GM20431 (cell line): ENCODE measurements at regions not wholly inside any gene's neighbourhood (a gene's known extent, or its start where the extent isn't known, plus 50 kb on each side); places are given as distances from the start of the nearest gene placed in this dataset.
"Not testable (repeated sequence)": the region's sequence is repeated elsewhere in the genome, so short reads cannot be mapped to it uniquely, and the experiment has no call there.

Experiments
- in situ Hi-C: fragments of 300-500 bp; cut with MseI, MboI; formaldehyde crosslinking; loops from one replicate; pipeline ENCODE4 v1.15.0; 2020; ENCODE audit warnings: low sequenced_read_pairs; ENCODE audit not compliant: unreplicated experiment

- in situ Hi-C loops: not testable (repeated sequence)
These were observed 66.4 kb upstream of the ABHD2 start for GRCh38 chr15:89021886-89022285.

- in situ Hi-C loops: no loop called here
These were observed 64.8 kb upstream of the ABHD2 start for GRCh38 chr15:89023311-89023961.

- in situ Hi-C loops: no loop called here
These were observed 63.8 kb upstream of the ABHD2 start for GRCh38 chr15:89024418-89024817.

GRCh38 chr15:89026167-89026566, 62.1 kb upstream of the ABHD2 start:
- in situ Hi-C loops: no loop called here

GRCh38 chr15:89028036-89028435, 60.2 kb upstream of the ABHD2 start:
- in situ Hi-C loops: no loop called here

GRCh38 chr15:89030311-89030710, 57.9 kb upstream of the ABHD2 start:
- in situ Hi-C loops: no loop called here

- in situ Hi-C loops: not testable (repeated sequence)
These were observed 56.5 kb upstream of the ABHD2 start for GRCh38 chr15:89031637-89032285.

GRCh38 chr15:89034305-89034704, 54.0 kb upstream of the ABHD2 start:
- in situ Hi-C loops: no loop called here

- in situ Hi-C loops: no loop called here
These were observed 53.1 kb upstream of the ABHD2 start for GRCh38 chr15:89035150-89035549.

GRCh38 chr15:89035658-89036057, 52.6 kb upstream of the ABHD2 start:
- in situ Hi-C loops: no loop called here

- in situ Hi-C loops: no loop called here
These were observed 50.1 kb upstream of the ABHD2 start for GRCh38 chr15:89038146-89038545.
